Activated T-helper 1 cell treated with anti-CD3 and anti-CD28 coated beads, Interleukin-12 subunit alpha, Interleukin-12 subunit beta, Interleukin-2, Interleukin-4 antibody, amounts not matched to agents 30 ng/mL and 10 ng/mL and 1 ng/mL, durations not matched to agents 14 hours and 24 hours and 36 hours (primary cell): ENCODE measurements at regions not wholly inside any gene's neighbourhood (a gene's known extent, or its start where the extent isn't known, plus 50 kb on each side); places are given as distances from the start of the nearest gene placed in this dataset.
"Not testable (repeated sequence)": the region's sequence is repeated elsewhere in the genome, so short reads cannot be mapped to it uniquely, and the experiment has no call there.

Experiments used
- DNase-seq: peaks from one replicate; pipeline ENCODE4 v3.0.0; 2021; ENCODE audit warnings: low spot score
- H3K27ac Mint-ChIP-seq: one replicate; pipeline ENCODE4 v1.8.0; 2021; ENCODE audit warnings: mild to moderate bottlenecking, mixed read lengths
- H3K27me3 Mint-ChIP-seq: one replicate; pipeline ENCODE4 v1.8.0; 2022; ENCODE audit warnings: mild to moderate bottlenecking, moderate library complexity, mixed read lengths; ENCODE audit not compliant: insufficient read depth
- H3K36me3 Mint-ChIP-seq: one replicate; pipeline ENCODE4 v1.8.0; 2021; ENCODE audit warnings: low read depth, mixed read lengths
- H3K4me1 Mint-ChIP-seq: one replicate; pipeline ENCODE4 v1.8.0; 2021; ENCODE audit warnings: low read depth, mixed read lengths
- H3K4me3 Mint-ChIP-seq: one replicate; pipeline ENCODE4 v1.8.0; 2021; ENCODE audit warnings: mild to moderate bottlenecking, moderate library complexity, mixed read lengths
- H3K9me3 Mint-ChIP-seq: one replicate; pipeline ENCODE4 v1.8.0; 2021; ENCODE audit warnings: mixed read lengths
- intact Hi-C: fragments of 100-400 bp; cut with micrococcal nuclease; formaldehyde crosslinking; loops from one replicate; pipeline ENCODE4 v1.15.1; 2024

DNA sequence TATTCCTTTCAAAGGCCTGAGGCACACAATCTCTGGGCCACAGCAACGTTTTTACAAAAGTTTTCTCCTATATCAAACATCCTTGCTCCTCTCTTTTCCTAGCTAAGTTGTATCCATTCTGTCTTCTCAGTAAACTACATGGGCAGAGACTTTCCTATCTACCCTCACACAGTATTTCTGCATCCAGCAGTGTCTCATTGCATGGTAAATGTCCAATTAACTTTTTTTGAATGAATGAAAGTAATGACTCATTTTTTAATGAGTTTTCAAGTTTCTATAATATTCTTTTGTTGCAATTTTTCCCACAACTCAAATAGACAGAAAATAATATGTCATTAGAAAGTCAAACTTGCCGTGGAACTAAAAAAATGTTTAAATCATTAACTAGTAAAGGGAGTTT lies 688.6 kb downstream of the JRKL start:
- no peak overlapping the region for H3K27ac Mint-ChIP-seq
- no peak overlapping the region for H3K4me3 Mint-ChIP-seq
- H3K9me3 Mint-ChIP-seq: peaks cover 18% of the 10 kb centered on the region
- no peaks in the 10 kb centered on the region for H3K27me3 Mint-ChIP-seq
- no peak for DNase-seq
- no peaks in the 10 kb centered on the region for H3K4me1 Mint-ChIP-seq
- intact Hi-C loops: no loop called here
- no peaks in the 10 kb centered on the region for H3K36me3 Mint-ChIP-seq

DNA sequence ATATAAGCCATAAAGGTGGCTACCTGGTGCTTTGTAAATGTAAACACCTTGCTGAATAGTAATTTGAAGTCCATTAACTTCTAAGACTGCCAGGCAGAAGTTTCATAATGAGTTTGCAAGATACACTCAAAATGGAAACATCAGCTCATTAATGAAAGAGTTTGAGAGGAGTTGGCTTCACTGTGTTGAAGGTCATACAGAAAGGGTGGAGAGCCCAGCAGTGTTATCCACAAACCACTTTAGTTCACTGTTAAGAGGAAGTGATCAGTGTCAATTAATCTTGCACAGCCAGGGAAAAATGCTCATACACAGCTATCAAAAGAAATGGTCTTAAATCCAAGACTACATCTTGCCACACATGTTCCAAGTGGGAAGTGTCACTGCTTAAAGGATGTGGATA lies 689.4 kb downstream of the JRKL start:
- H3K4me3 Mint-ChIP-seq: no peak overlapping the region
- no peaks in the 10 kb centered on the region for H3K36me3 Mint-ChIP-seq
- intact Hi-C loops: no loop called here
- no peak overlapping the region for H3K27ac Mint-ChIP-seq
- H3K27me3 Mint-ChIP-seq: no peaks in the 10 kb centered on the region
- no peak for DNase-seq
- no peaks in the 10 kb centered on the region for H3K4me1 Mint-ChIP-seq
- H3K9me3 Mint-ChIP-seq: peaks cover 13% of the 10 kb centered on the region

DNA sequence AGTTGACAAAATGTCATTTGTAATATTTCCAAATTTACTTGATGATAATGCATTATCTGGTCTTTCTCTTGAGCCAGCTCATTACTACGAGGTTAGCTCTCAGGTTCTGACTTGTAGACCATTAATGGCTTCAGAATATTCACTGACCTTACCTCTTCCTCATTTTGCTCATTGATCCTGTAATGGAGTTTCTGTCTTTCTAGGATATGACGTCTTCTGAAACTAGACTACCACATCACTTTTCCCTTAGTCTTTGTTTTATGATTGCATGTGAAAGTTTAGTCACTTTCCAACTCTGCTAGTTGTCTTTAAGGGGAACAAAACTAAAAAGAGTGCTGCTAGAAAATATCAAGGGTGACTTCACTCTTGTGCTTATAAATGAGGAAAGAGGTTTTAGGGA lies 697.6 kb downstream of the JRKL start:
- intact Hi-C loops: no loop called here
- DNase-seq: no peak
- H3K36me3 Mint-ChIP-seq: no peaks in the 10 kb centered on the region
- no peaks in the 10 kb centered on the region for H3K27me3 Mint-ChIP-seq
- H3K4me3 Mint-ChIP-seq: no peak overlapping the region
- no peak overlapping the region for H3K27ac Mint-ChIP-seq
- no peaks in the 10 kb centered on the region for H3K4me1 Mint-ChIP-seq
- peaks cover 9% of the 10 kb centered on the region for H3K9me3 Mint-ChIP-seq

DNA sequence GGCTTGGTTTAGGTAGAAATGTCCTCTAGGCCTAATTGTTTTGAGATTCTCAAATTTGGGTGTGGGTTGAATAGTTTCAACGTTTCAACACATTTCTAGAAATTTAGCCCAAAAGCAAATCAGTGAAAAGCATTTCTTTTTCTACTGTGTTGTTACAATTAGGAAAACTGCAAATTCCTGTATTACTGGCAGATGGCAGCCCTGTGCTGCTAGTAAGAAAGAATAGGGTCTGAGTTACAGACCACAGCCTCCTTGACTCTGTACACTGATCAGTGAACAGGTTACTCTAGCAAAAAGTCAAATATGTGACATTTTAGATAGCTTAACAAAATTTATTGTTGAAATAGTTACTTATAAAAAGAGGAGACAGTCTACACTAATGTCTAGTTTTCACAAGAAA lies 703.0 kb downstream of the JRKL start:
- no peaks in the 10 kb centered on the region for H3K4me1 Mint-ChIP-seq
- DNase-seq: no peak
- H3K36me3 Mint-ChIP-seq: no peaks in the 10 kb centered on the region
- no peak overlapping the region for H3K4me3 Mint-ChIP-seq
- no peak overlapping the region for H3K27ac Mint-ChIP-seq
- no peaks in the 10 kb centered on the region for H3K27me3 Mint-ChIP-seq
- intact Hi-C loops: no loop called here
- H3K9me3 Mint-ChIP-seq: peaks cover 5% of the 10 kb centered on the region

DNA sequence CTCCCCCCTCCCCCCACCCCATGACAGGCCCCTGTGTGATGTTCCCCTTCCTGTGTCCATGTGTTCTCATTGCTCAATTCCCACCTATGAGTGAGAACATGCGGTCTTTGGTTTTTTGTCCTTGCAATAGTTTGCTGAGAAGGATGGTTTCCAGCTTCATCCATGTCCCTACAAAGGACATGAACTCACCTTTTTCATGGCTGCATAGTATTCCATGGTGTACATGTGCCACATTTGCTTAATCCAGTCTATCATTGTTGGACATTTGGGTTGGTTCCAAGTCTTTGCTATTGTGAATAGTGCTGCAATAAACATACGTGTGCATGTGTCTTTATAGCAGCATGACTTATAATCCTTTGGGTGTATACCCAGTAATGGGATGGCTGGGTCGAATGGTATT lies 712.4 kb downstream of the JRKL start:
- intact Hi-C loops, H3K4me3 Mint-ChIP-seq, H3K27me3 Mint-ChIP-seq, H3K27ac Mint-ChIP-seq, DNase-seq, H3K36me3 Mint-ChIP-seq, H3K4me1 Mint-ChIP-seq: not testable (repeated sequence)
- H3K9me3 Mint-ChIP-seq: peaks cover 20% of the 10 kb centered on the region

DNA sequence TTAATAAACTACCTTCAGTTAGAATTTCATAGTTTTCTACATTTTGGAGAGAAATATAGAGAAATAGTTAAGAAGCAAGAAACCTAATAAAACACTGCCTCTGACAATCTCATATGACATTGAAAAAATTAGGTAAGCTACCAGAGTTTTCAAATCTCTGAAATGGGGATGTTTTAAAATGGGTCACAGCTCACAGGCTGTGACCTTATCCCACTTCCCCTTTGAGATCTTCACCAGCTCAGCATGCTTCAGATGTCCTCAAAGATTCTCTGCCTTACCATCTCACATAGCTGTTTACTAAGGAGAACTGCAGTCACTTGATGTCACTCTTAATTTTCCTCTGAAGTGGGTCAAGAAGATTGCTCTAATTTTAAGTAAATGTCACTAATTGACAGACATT lies 717.8 kb downstream of the JRKL start:
- H3K27me3 Mint-ChIP-seq: no peaks in the 10 kb centered on the region
- DNase-seq: no peak
- H3K4me3 Mint-ChIP-seq: no peak overlapping the region
- H3K4me1 Mint-ChIP-seq: no peaks in the 10 kb centered on the region
- no peak overlapping the region for H3K27ac Mint-ChIP-seq
- intact Hi-C loops: no loop called here
- no peaks in the 10 kb centered on the region for H3K36me3 Mint-ChIP-seq
- peaks cover 5% of the 10 kb centered on the region for H3K9me3 Mint-ChIP-seq

DNA sequence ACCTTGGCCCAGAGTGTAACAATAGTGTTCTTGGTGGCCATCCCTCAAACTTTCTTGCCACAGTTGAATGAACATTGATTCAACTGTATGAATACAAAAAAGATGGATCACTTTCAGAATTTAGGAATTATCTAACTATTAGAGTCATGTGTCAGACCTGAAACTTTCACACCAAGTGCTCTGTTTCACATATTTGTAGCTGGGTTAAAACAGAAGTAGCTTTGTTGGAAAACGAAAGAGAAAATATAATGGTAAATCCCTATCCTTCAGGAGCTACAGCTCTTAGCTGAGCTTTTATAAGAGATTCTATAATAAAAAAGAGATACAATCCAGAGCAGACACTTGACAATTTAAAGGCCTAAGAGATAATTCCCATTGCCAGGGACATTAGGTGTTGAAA lies 719.3 kb downstream of the JRKL start:
- Mint-ChIP-seq H3K4me3 (no peak overlapping the region), H3K27me3 (no peaks in the 10 kb centered on the region), H3K36me3 (no peaks in the 10 kb centered on the region), H3K4me1 (no peaks in the 10 kb centered on the region), H3K27ac (no peak overlapping the region), H3K9me3 (no peaks in the 10 kb centered on the region)
- intact Hi-C loops: no loop called here
- no peak for DNase-seq

DNA sequence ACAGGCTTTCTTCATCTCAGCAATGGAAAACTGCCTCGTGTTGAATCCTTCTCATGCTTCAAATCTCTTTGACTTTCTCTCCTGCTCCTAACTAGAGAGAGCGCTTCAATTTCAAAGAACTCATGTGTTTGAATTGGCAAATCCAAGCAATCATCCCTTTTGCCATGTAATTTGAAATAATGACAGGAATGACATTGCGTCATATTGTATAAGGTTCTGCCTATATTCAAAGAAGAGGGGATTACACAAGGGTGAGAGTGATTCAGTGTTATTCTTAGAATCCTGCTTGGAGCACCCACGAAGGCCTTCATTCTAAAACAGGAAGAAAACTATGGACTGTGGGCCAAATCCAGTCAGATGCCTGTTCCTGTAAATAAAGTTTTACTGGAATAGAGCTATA lies 720.6 kb downstream of the JRKL start:
- Mint-ChIP-seq H3K36me3 (no peaks in the 10 kb centered on the region), H3K27me3 (no peaks in the 10 kb centered on the region), H3K4me3 (no peak overlapping the region), H3K27ac (no peak overlapping the region), H3K9me3 (no peaks in the 10 kb centered on the region), H3K4me1 (no peaks in the 10 kb centered on the region)
- intact Hi-C loops: no loop called here
- no peak for DNase-seq

DNA sequence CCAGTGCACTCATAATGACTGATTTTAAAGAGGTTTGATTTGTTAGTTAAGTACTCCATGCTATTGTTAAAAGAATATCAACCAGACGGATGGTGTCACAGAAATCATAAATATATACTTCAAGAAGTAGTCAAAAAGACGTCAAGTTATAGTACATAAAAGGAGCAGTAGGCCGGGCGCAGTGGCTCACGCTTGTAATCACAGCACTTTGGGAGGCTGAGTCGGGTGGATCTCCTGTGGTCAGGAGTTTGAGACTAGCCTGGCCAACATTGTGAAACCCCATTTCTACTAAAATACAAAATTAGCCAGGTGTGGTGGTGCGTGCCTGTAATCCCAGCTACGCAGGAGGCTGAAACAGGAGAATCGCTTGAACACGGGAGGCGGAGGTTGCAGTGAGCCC lies 721.7 kb downstream of the JRKL start:
- intact Hi-C loops: no loop called here
- no peaks in the 10 kb centered on the region for H3K27me3 Mint-ChIP-seq
- no peak overlapping the region for H3K4me3 Mint-ChIP-seq
- H3K4me1 Mint-ChIP-seq: no peaks in the 10 kb centered on the region
- no peak for DNase-seq
- no peak overlapping the region for H3K27ac Mint-ChIP-seq
- H3K9me3 Mint-ChIP-seq: no peaks in the 10 kb centered on the region
- H3K36me3 Mint-ChIP-seq: no peaks in the 10 kb centered on the region

DNA sequence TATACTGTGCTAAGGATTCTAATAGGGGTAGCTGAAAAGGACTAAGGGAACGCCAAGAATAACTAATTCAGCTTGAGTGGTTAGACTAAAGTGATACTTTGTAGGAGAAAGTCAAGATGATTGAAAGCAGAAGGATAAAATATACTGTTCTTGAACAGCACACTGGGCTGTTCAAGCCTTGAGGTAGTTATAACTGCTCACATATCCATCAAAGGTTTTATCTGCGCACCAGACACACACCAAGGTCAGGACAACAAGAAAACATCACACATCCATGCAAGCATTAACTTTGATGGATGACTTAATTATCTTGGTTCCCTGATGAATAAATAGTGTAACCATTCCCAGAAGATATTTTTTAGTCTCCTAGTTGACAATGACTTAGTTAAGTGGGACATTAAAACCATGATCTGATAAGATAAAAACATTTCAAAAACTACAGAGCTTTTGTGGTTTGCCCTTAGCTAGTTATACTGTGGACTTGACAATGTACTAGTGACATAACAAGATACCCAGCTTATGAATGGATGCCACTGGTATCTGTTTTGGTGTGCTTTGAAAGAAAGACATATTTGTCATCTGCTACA lies 728.9 kb downstream of the JRKL start:
- Mint-ChIP-seq H3K9me3 (no peaks in the 10 kb centered on the region), H3K27me3 (no peaks in the 10 kb centered on the region)

DNA sequence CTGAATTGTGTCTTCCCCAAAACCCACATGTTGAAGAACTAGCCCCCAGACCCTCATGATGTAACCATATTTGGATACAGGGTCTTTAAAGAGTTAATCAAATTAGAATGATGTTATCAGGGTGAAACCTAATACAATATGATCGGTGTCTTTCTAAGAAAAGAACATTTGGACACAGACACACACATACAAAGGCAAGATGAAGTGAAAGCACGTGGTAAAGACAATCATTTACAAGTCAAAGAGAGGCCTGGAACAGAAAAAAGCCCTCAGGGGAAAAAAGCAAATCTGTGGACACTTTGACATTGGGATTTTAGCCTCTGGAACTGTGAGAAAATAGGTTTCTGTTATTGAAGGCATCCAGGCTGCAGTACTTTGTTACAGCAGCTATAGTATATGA lies 733.4 kb downstream of the JRKL start:
- no peaks in the 10 kb centered on the region for H3K36me3 Mint-ChIP-seq
- H3K27ac Mint-ChIP-seq: no peak overlapping the region
- no peaks in the 10 kb centered on the region for H3K27me3 Mint-ChIP-seq
- H3K9me3 Mint-ChIP-seq: no peaks in the 10 kb centered on the region
- no peaks in the 10 kb centered on the region for H3K4me1 Mint-ChIP-seq
- no peak overlapping the region for H3K4me3 Mint-ChIP-seq
- DNase-seq: no peak
- intact Hi-C loops: no loop called here

More for the DNA sequence above, 728.9 kb downstream of the JRKL start:
- intact Hi-C loops: no loop called here
- no peak overlapping the region for H3K4me3 Mint-ChIP-seq
- no peak for DNase-seq
- no peaks in the 10 kb centered on the region for H3K4me1 Mint-ChIP-seq
- no peaks in the 10 kb centered on the region for H3K36me3 Mint-ChIP-seq
- H3K27ac Mint-ChIP-seq: no peak overlapping the region

DNA sequence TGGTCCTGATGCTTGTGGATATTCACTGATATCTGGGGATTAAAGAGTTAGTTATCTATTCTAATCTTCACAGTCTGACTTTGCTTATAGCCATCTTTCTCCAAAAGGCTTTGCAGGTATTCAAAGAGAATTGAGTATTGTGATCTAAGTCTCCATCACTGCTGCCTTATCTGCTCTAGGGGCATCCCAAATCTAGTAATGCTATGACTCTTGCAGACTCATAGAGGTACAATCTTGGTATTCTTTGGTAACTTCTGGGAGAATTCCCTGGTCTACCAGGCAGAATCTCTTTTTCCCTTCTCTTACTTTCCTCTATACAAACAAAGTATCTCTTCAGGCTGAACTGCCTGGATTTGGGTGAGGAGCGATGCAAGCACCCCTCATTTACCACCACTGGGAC lies 746.3 kb downstream of the JRKL start:
- H3K4me3 Mint-ChIP-seq: no peak overlapping the region
- intact Hi-C loops: no loop called here
- H3K27me3 Mint-ChIP-seq: no peaks in the 10 kb centered on the region
- H3K27ac Mint-ChIP-seq: no peak overlapping the region
- no peaks in the 10 kb centered on the region for H3K36me3 Mint-ChIP-seq
- H3K4me1 Mint-ChIP-seq: no peaks in the 10 kb centered on the region
- no peak for DNase-seq
- peaks cover 7% of the 10 kb centered on the region for H3K9me3 Mint-ChIP-seq

DNA sequence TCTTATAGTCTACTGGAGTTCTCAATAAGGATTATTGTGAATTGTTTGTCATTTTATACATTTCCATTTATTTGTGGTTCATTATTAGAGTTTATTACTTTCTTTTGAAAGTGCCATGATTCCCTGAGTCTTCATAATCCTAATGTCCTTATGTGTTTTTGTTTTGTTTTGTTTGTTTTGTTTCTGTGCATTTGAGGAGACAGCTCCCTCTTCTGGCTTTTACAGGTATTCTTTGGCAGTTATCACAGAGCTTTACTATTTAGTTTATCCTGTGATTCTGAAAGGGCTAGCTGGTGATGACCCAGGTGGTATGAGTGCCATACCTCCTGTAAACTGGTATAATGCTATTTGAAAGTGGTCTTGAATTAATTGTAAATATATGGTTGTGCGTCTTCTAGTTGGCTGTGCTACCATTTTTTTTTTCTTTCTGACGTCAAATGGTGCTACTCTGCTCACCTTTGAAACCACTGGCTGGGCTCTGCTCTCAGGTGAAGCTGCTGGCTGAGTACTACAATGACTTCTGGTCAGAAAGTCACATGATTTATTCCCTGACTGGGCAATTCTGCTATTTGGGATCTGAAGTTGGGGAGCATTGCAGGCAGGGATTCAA lies 751.2 kb downstream of the JRKL start:
- Mint-ChIP-seq H3K9me3 (no peaks in the 10 kb centered on the region), H3K36me3 (no peaks in the 10 kb centered on the region), H3K4me1 (no peaks in the 10 kb centered on the region), H3K4me3 (no peak overlapping the region), H3K27ac (no peak overlapping the region), H3K27me3 (no peaks in the 10 kb centered on the region)
- intact Hi-C loops: loop anchor here (5.0 kb wide), 1 partner anchor 679 kb away; no protein-coding TSS in a partner anchor
- no peak for DNase-seq

DNA sequence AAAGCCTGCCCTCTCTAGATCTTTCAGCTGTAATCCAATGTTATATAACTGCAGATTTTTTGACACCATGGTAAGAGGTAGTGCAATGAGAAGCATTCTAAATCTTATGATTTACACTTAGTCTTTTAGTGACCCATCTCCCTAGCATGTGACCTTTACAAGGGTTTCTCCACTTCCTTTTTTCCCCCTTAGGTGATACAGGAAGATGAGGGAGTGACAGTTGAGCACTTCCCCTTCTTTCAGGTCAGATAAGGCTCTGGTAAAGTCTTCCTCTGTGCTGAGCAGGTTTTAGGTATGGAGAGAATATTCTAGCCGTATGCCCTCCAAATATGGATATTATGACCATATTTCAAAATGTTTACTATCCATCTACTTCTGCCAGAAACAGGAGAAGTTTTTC lies 753.6 kb downstream of the JRKL start:
- DNase-seq: no peak
- intact Hi-C loops: loop anchor here (5.0 kb wide), 1 partner anchor 681 kb away; no protein-coding TSS in a partner anchor
- no peaks in the 10 kb centered on the region for H3K36me3 Mint-ChIP-seq
- no peaks in the 10 kb centered on the region for H3K4me1 Mint-ChIP-seq
- H3K27me3 Mint-ChIP-seq: no peaks in the 10 kb centered on the region
- no peaks in the 10 kb centered on the region for H3K9me3 Mint-ChIP-seq
- H3K4me3 Mint-ChIP-seq: no peak overlapping the region
- no peak overlapping the region for H3K27ac Mint-ChIP-seq
